ENCODE measurements at regions not wholly inside any gene's neighbourhood (a gene's known extent, or its start where the extent isn't known, plus 50 kb on each side); places are given as distances from the start of the nearest gene placed in this dataset.
"Not testable (repeated sequence)": the region's sequence is repeated elsewhere in the genome, so short reads cannot be mapped to it uniquely, and the experiment has no call there.

GRCh38 chr3:33919312-33920120 lies 121.1 kb downstream of the PDCD6IP start:
- no peak for DNase-seq

- DNase-seq: no peak
Observed at GRCh38 chr3:33920511-33920910, 122.1 kb downstream of the PDCD6IP start.

- DNase-seq: no peak
Observed at GRCh38 chr3:33921608-33922007, 123.2 kb downstream of the PDCD6IP start.

- no peak for DNase-seq
Observed at GRCh38 chr3:33926998-33927605, 128.7 kb downstream of the PDCD6IP start.

- no peak for DNase-seq
Observed at GRCh38 chr3:33929813-33930212, 131.4 kb downstream of the PDCD6IP start.

- DNase-seq: no peak
Observed at GRCh38 chr3:33931512-33931911, 133.1 kb downstream of the PDCD6IP start.

GRCh38 chr3:33932010-33932764 lies 133.8 kb downstream of the PDCD6IP start:
- no peak for DNase-seq

- DNase-seq: no peak
Observed at GRCh38 chr3:33936171-33936920, 137.9 kb downstream of the PDCD6IP start.

- DNase-seq: no peak
Observed at GRCh38 chr3:33936921-33937525, 138.6 kb downstream of the PDCD6IP start.

GRCh38 chr3:33937628-33938027 lies 139.2 kb downstream of the PDCD6IP start:
- DNase-seq: no peak

- peak; percentile 16 for DNase-seq
Observed at GRCh38 chr3:33940149-33940548, 141.7 kb downstream of the PDCD6IP start.

GRCh38 chr3:33940736-33941135 lies 142.3 kb downstream of the PDCD6IP start:
- no peak for DNase-seq

- DNase-seq: peak; percentile 18
Observed at GRCh38 chr3:33941804-33942203, 143.4 kb downstream of the PDCD6IP start.

GRCh38 chr3:33942483-33943150 lies 144.2 kb downstream of the PDCD6IP start:
- no peak for DNase-seq

GRCh38 chr3:33943277-33943676 lies 144.8 kb downstream of the PDCD6IP start:
- no peak for DNase-seq

- DNase-seq: not testable (repeated sequence)
Observed at GRCh38 chr3:33946612-33947011, 148.2 kb downstream of the PDCD6IP start.

GRCh38 chr3:33947272-33948195 lies 149.1 kb downstream of the PDCD6IP start:
- peak; percentile 1 for DNase-seq

GRCh38 chr3:33949074-33949473 lies 150.6 kb downstream of the PDCD6IP start:
- no peak for DNase-seq

GRCh38 chr3:33954956-33955355 lies 156.5 kb downstream of the PDCD6IP start:
- peak; percentile 8 for DNase-seq

- DNase-seq: no peak
Observed at GRCh38 chr3:33956206-33956605, 157.8 kb downstream of the PDCD6IP start.

GRCh38 chr3:33956776-33957175 lies 158.3 kb downstream of the PDCD6IP start:
- no peak for DNase-seq
